GM21526 (cell line): ENCODE measurements at regions not wholly inside any gene's neighbourhood (a gene's known extent, or its start where the extent isn't known, plus 50 kb on each side); places are given as distances from the start of the nearest gene placed in this dataset.
"Not testable (repeated sequence)": the region's sequence is repeated elsewhere in the genome, so short reads cannot be mapped to it uniquely, and the experiment has no call there.

Experiments
- ATAC-seq: cut with Tn5 transposase; IDR thresholded peaks from one replicate; pipeline ENCODE4 v1.9.1; 2021; ENCODE audit warnings: moderate library complexity; ENCODE audit not compliant: unreplicated experiment, low FRiP score

DNA sequence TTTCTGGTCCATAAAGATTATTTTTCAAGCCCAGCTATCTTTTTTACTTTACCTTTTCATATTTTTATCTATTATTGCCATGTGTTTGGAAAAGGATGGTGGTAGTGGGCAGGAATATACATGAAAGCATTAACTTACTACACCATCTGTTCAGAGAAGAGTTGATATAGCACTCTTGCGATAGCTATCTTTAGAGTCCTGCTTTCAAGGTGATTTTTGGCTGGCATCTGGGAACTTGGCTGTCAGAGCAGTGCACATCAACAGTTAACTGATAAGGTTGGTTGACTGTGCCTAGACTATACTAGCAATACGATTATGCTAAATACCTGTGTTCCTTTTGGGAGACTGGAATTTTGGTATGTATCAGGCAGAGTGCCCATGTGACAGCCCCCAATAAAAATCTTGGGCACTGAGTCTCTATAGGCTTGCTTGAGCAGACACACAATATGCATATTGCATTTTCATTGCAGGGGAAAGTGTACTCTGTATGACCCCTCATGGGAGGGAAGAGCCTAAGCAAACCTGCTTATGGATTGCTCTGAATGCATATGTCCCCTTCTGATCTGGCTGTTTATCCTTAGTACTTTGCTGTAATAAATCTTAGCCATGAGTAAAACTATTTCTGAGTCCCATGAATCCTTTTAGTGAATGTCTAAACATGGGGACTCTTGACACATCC is 227.6 kb upstream of the C9orf72 start:
- no peak for ATAC-seq

DNA sequence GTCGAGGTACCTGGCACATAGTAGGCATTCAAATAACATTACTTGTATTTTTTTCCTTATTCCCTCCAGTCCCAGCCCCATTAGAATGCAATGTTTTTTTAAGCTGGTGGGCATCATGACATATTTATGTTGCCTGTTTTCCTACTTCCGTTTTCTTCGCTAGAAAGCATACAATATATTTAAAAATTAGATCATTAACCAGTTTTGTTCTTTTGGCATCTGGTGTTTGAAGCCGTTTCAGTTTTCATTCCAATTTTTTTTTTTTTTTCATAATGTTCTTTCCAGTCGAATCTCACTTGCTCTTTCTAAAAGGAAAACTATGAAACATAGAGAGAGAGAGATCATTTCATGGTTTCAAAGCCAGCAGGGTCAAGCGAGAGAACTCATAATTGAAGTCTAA is 228.3 kb upstream of the C9orf72 start:
- no peak for ATAC-seq

DNA sequence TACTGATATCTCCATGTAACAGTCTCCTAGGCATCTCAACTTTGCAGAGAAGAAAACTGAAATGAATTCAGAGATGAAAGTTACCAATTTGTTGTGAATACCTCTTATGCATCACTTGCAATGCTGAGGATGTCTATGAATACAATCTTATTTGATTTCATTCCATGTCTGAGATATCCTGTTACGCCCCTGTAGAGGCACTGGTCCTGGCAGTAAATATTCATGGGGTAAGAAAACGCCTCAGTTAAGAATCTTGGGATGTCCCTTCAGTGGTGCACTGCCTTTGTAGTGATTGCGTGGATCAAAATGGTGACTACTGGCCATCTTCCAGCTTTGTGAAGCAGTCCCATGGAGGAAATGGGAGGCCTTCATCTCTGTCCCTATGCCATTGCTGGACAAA is 229.1 kb upstream of the C9orf72 start:
- ATAC-seq: no peak

- no peak for ATAC-seq
Observed at GRCh38 chr9:27808864-27809263, 235.6 kb upstream of the C9orf72 start.

GRCh38 chr9:27817747-27818146 is 244.5 kb upstream of the C9orf72 start:
- no peak for ATAC-seq

DNA sequence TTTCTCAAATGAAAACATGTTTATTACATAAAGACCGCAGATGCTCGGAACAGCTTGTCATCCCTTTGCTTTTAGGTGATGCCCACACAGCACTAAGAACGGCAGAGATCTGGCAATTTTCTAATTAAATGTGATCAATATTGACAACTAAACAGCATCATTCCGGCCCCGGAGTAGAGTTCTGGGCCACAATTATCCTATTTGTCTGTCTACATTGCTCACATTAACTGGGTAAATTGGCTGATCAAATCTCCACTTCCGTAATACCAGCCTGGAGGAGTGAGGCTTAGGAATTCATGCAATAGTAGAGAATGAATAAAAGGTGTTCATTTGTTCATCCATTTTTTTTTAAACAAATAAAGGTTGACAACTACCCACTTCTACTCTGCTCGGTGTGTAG is 245.1 kb upstream of the C9orf72 start:
- no peak for ATAC-seq

DNA sequence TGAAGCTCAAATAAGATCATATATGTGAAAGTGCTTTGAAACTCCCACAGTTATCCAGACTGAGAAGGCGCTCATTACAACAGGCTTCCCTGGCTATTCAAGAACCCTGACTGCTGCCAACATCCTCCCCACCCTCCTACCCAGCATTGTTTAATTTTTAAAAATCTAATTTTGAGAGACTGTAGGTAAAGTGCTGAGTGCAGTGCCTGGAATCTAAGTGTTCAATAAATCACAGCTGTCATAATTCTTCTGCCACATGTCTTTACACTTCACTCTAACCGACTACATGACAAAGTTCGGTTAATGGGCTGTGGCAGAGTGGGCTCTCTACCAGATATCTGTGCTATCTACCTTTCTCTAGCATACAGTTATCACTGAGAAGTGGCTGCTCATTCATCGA is 255.6 kb upstream of the C9orf72 start:
- ATAC-seq: no peak

GRCh38 chr9:27829621-27830020 is 256.3 kb upstream of the C9orf72 start:
- no peak for ATAC-seq

DNA sequence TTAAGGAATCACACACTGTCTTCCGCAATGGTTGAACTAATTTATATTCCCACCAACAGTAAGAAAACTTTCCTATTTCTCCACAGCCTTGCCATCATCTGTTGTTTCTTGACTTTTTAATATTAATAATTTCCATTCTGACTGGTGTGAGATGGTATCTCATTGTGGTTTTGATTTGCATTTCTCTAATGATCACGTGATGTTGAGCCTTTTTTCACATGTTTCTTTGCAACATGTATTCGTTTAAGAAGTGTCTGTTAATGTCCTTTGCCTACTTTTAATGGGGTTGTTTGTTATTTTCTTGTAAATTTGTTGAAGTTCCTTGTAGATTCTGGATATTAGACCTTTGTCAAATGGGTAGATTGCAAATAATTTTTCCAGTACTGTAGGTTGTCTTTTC is 258.8 kb upstream of the C9orf72 start:
- not testable (repeated sequence) for ATAC-seq

DNA sequence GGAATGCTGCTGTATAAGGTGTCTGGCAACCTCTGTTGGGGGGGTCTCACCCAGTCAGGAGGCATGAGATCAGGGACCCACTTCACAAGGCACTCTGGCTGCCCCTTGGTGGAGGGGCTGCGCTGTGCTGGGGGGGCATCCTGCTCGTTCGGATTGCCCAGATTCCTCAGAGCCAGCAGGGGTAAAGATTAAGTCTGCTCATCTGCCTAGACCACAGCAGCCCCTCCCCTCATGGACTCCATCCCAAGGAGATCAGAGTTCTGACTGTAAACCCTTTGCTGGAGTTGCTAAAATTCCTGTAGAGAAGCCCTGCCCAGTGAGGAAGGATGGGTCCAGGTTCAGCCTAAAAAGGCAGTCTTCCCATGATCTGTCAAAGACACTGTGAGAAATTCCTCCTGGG is 262.0 kb upstream of the C9orf72 start:
- ATAC-seq: no peak

GRCh38 chr9:27835746-27836145 is 262.5 kb upstream of the C9orf72 start:
- no peak for ATAC-seq

DNA sequence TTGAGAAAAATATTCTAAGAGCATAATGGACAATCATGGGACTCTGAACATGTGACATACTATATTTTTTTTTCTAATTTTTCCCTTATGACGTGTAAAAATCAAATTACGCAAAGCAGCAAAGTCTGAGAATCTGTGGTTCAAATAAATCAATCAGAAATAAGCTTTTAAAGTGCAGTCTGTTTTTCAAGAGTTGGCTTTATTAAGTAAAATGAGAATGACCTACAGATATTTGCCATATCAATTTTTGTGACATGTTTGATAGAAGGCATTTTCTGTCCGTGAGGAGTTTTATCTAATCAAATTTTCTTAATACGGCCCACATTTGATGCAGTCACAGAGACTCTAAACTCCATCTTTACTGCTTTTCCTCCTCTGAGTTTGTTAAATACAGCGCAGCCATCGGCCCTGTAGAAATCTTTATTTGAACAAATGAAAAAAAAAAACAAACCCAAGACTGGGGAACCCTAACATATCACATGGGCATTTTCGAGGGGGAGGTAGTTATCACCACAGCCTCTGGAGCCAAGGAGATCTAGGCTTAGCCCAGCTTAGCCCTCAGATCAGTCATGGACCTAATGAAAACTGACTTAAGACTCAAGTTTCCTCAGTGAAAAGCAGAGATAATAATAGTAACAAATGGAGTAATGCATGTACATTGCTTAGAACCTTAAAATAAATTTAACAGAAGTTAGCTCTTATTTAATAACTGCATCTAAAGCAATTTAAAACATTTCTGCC is 263.6 kb upstream of the C9orf72 start:
- ATAC-seq: no peak

DNA sequence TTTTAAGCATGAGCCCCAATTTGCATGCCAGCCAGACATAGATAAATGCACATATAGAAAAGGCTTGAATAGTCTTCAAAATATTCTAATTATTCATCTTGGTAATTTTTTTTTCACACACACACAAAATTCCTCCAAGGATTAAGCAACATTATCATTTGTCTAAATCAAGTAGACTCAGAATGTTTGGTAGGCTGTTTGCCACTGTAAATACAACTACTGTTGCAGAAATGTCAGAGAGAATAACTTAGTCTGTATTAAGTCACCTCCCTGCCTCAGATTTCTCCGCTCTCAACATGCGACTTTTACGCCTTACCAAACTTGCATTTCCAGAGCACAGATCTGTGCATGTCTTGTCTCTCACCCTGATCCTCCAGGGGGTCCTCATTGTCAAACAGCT is 265.6 kb upstream of the C9orf72 start:
- no peak for ATAC-seq

DNA sequence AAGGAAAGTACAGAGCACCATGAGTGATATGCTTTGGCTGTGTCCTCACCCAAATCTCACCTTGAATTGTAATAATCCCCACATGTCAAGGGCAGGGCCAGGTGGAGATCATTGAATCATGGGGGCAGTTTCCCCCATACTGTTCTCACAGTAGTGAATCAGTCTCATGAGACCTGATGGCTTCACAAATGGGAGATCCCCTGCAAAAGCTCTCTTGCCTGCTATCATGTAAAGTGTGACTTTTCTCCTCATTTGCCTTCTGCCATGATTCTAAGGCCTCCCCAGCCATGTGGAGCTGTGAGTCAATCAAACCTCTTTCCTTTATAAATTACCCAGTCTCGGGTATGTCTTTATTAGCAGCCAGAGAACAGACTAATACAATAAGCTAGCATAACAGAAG is 266.5 kb upstream of the C9orf72 start:
- not testable (repeated sequence) for ATAC-seq

GRCh38 chr9:27844797-27845196 is 271.5 kb upstream of the C9orf72 start:
- ATAC-seq: no peak

- no peak for ATAC-seq
Observed at GRCh38 chr9:27847380-27847779, 274.1 kb upstream of the C9orf72 start.

DNA sequence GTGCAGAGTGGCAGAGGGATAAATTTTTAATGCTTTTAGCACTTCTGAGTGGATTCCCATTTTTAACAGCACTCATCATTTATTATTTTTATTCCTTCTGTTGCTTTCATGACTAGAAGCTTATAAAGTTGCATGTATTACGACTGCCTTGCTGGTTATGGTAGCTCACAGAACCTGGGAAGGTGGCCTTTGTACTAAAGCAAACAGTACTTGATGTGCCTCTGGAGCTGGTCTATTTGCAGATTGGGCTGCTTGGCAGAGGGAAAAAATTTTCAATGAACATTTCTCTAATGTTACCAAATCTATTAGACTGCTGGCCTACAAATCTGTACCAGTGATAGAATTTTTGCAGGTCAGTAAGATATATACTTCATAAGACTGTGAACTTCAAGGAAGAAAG is 274.5 kb upstream of the C9orf72 start:
- no peak for ATAC-seq

- ATAC-seq: no peak
Observed at GRCh38 chr9:27848315-27848714, 275.0 kb upstream of the C9orf72 start.

GRCh38 chr9:27851858-27852257 is 278.6 kb upstream of the C9orf72 start:
- no peak for ATAC-seq

DNA sequence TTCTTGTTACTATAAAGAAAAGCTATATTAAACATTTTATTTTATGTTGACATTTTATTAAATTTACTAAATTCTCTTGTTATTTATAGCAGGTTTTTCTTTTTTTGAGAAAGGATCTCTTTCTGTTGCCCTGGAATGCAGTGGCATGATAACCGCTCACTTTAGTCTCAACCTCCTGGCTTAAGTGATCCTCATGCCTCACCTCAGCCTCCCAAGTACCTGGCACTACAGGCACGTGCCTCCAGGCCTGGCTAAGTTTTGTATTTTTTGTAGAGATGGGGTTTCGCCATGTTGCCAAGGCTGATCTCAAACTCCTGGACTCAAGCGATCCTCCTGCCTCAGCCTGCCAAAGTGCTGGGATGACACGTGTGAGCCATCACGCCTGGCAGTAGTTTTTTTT is 280.2 kb upstream of the C9orf72 start:
- ATAC-seq: no peak

GRCh38 chr9:27856054-27856453 is 282.8 kb upstream of the C9orf72 start:
- no peak for ATAC-seq

GRCh38 chr9:27856748-27857147 is 283.5 kb upstream of the C9orf72 start:
- no peak for ATAC-seq
